Panc1 (cell line): ENCODE measurements at regions not wholly inside any gene's neighbourhood (a gene's known extent, or its start where the extent isn't known, plus 50 kb on each side); places are given as distances from the start of the nearest gene placed in this dataset.

Experiments
- ATAC-seq: fragments of 200-7000 bp; cut with Tn5 transposase; 2 replicates; pipeline ENCODE4 v1.9.1; 2020; ENCODE audit warnings: mild to moderate bottlenecking, moderate library complexity
- BruUV-seq: library from RNA; stranded (reverse); fragments of 400-500 nt; replicated peaks from 2 replicates; lab custom pipeline; 2021; lab: Mats Ljungman, UMichigan
- CTCF ChIA-PET: fragments of 300-600 bp; sonication (Branson Sonifier 250); formaldehyde crosslinking; loops from one replicate; lab custom pipeline; 2022; ENCODE audit warnings: antibody characterized with exemption; lab: Charles Lee
- POLR2A ChIA-PET: fragments of 300-600 bp; sonication (Branson Sonifier 250); formaldehyde crosslinking; loops from one replicate; lab custom pipeline; 2022; ENCODE audit warnings: antibody characterized with exemption; lab: Charles Lee
- DNase-seq: peaks from one replicate; pipeline ENCODE4 v3.0.0-alpha.2; 2010; ENCODE audit warnings: low read depth, low spot score
- H3K27ac ChIP-seq: 2 replicates; pipeline ENCODE4 v1.5.1; 2011; ENCODE audit warnings: mild to moderate bottlenecking, low read length, inconsistent platforms
- H3K27me3 ChIP-seq: fragments of 200-500 bp; sonication (Bioruptor generic); 2 replicates; pipeline ENCODE4 v1.6.0; 2014; ENCODE audit warnings: low read length, inconsistent platforms; ENCODE audit not compliant: control insufficient read depth, insufficient read depth
- H3K36me3 ChIP-seq: fragments of 200-500 bp; sonication (Bioruptor generic); 2 replicates; pipeline ENCODE4 v1.5.1; 2014; ENCODE audit warnings: inconsistent platforms, mild to moderate bottlenecking, low read length, moderate library complexity; ENCODE audit not compliant: control insufficient read depth, insufficient read depth
- H3K4me1 ChIP-seq: 2 replicates; pipeline ENCODE4 v1.5.1; 2011; ENCODE audit warnings: inconsistent platforms, mild to moderate bottlenecking, low read length, moderate library complexity; ENCODE audit not compliant: control insufficient read depth, insufficient read depth
- H3K4me3 ChIP-seq, 2 experiments: 2 replicates each; pipeline ENCODE4 v1.5.1; 2011 to 2012; ENCODE audit warnings: low read depth in 2 of 2, low read length in 2 of 2, mild to moderate bottlenecking in 2 of 2, inconsistent platforms in 1 of 2, moderate library complexity in 1 of 2
- H3K9me3 ChIP-seq: fragments of 200-500 bp; sonication (Bioruptor generic); 2 replicates; pipeline ENCODE4 v1.5.1; 2014; ENCODE audit warnings: low read depth, mild to moderate bottlenecking, inconsistent platforms, low read length, moderate library complexity; ENCODE audit not compliant: control insufficient read depth, insufficient read depth
- POLR2AphosphoS5 ChIP-seq: IDR thresholded peaks from 2 replicates; pipeline ENCODE4 v1.6.1; 2012; ENCODE audit warnings: mild to moderate bottlenecking, low read depth, low read length, moderate library complexity
- SIN3A ChIP-seq: IDR thresholded peaks from 2 replicates; pipeline ENCODE4 v1.6.1; 2012; ENCODE audit warnings: low read depth, mild to moderate bottlenecking, low read length, moderate library complexity, borderline replicate concordance; ENCODE audit not compliant: insufficient read depth
- TCF7L2 ChIP-seq: IDR thresholded peaks from 2 replicates; pipeline ENCODE4 v1.6.1; 2011; ENCODE audit warnings: mild to moderate bottlenecking, low read depth, low read length, inconsistent platforms
- in situ Hi-C: cut with HindIII; loops from 2 replicates; pipeline ENCODE4 v1.10.0; 2016; ENCODE audit warnings: low sequenced_read_pairs, low pct_unique_long_range_greater_than_20kb
- intact Hi-C: fragments of 100-400 bp; cut with micrococcal nuclease; formaldehyde crosslinking; loops from one replicate; pipeline ENCODE4 v1.10.0; 2022; ENCODE audit not compliant: unreplicated experiment
- TF ChIP-seq, protein P1 (sequence below): fragments of 450-650 bp; IDR thresholded peaks from 2 replicates; pipeline ENCODE4 v1.5.1; 2017; ENCODE audit warnings: mild to moderate bottlenecking
- TF ChIP-seq, protein P2 (sequence below), 2 experiments: IDR thresholded peaks; 2 replicates each; pipeline ENCODE4 v1.6.1; 2011 to 2012; ENCODE audit warnings: low read depth in 2 of 2, control low read depth in 1 of 2, low read length in 1 of 2, mild to moderate bottlenecking in 1 of 2, moderate library complexity in 1 of 2; ENCODE audit not compliant: insufficient read depth in 1 of 2

DNA sequence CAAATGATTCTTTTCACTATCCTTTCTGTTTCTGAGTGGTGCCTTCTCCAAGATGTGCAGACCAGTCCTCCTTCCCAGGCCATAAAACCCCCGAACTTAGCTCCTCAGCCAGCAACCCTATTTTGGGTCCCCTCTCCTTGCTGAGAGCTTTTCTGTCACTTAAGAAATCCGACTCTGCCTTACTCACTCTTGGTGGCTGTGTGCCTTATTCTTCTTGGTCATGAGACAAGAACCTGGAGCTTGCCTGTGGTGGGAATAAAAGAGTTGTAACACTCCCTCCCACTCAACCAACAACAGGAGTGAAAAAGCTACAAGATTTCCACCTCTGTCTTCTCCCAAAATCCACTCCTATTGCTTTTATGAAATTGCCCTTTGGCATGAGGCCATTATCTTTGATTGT is 62.6 kb downstream of the RPS12 start:
- intact Hi-C loops, result no loop called here
- no TSS peak for BruUV-seq

DNA sequence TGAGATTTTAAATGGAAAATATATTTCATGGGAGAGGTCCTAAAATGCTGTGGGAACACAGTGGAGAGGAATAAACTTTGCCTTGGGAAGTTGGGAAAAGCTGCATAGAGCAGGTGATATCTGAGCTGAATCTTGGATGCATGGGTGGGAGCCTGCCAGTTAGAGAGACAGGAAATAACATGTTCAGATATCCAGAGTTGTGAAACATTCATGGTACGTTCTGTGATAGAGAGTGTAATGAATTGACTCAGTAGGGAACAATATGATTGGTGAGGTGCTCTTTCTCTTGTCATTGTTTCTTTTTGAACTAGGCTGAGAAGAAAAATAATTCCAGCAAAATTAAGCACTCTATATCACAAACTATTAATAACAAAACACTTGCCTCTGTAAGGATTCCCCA is 72.8 kb downstream of the RPS12 start:
- Histone ChIP-seq H3K4me3 (no peak overlapping the region), H3K27ac (no peak overlapping the region), H3K36me3 (no peaks in the 10 kb centered on the region), H3K4me1 (no peaks in the 10 kb centered on the region), H3K27me3 (no peaks in the 10 kb centered on the region), H3K9me3 (no peaks in the 10 kb centered on the region)
- BruUV-seq, result no TSS peak
- POLR2A ChIA-PET, result no interaction called here
- DNase-seq (no peak), ATAC-seq (no peak)
- TF ChIP-seq SIN3A (no peak), POLR2AphosphoS5 (no peak)
- CTCF ChIA-PET, result no interaction called here
- intact Hi-C loops (no loop called here), in situ Hi-C loops (no loop called here)

More for the DNA sequence above, 62.6 kb downstream of the RPS12 start:
- H3K36me3 ChIP-seq, result no peaks in the 10 kb centered on the region
- ATAC-seq (no peak), DNase-seq (no peak)
- TF ChIP-seq POLR2AphosphoS5, result no peak
- no peak for TF ChIP-seq SIN3A
- TF ChIP-seq, protein P1, sequence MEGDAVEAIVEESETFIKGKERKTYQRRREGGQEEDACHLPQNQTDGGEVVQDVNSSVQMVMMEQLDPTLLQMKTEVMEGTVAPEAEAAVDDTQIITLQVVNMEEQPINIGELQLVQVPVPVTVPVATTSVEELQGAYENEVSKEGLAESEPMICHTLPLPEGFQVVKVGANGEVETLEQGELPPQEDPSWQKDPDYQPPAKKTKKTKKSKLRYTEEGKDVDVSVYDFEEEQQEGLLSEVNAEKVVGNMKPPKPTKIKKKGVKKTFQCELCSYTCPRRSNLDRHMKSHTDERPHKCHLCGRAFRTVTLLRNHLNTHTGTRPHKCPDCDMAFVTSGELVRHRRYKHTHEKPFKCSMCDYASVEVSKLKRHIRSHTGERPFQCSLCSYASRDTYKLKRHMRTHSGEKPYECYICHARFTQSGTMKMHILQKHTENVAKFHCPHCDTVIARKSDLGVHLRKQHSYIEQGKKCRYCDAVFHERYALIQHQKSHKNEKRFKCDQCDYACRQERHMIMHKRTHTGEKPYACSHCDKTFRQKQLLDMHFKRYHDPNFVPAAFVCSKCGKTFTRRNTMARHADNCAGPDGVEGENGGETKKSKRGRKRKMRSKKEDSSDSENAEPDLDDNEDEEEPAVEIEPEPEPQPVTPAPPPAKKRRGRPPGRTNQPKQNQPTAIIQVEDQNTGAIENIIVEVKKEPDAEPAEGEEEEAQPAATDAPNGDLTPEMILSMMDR, result no peak
- TF ChIP-seq TCF7L2, result no peak
- TF ChIP-seq, protein P2, sequence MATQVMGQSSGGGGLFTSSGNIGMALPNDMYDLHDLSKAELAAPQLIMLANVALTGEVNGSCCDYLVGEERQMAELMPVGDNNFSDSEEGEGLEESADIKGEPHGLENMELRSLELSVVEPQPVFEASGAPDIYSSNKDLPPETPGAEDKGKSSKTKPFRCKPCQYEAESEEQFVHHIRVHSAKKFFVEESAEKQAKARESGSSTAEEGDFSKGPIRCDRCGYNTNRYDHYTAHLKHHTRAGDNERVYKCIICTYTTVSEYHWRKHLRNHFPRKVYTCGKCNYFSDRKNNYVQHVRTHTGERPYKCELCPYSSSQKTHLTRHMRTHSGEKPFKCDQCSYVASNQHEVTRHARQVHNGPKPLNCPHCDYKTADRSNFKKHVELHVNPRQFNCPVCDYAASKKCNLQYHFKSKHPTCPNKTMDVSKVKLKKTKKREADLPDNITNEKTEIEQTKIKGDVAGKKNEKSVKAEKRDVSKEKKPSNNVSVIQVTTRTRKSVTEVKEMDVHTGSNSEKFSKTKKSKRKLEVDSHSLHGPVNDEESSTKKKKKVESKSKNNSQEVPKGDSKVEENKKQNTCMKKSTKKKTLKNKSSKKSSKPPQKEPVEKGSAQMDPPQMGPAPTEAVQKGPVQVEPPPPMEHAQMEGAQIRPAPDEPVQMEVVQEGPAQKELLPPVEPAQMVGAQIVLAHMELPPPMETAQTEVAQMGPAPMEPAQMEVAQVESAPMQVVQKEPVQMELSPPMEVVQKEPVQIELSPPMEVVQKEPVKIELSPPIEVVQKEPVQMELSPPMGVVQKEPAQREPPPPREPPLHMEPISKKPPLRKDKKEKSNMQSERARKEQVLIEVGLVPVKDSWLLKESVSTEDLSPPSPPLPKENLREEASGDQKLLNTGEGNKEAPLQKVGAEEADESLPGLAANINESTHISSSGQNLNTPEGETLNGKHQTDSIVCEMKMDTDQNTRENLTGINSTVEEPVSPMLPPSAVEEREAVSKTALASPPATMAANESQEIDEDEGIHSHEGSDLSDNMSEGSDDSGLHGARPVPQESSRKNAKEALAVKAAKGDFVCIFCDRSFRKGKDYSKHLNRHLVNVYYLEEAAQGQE (IDR thresholded peaks at IDR 0.05; ENCODE audit: insufficient read depth in 1 of 2, low read depth in 2 of 2, low read length in 1 of 2), result no peak
- ChIA-PET CTCF (no interaction called here), POLR2A (no interaction called here)
- no peaks in the 10 kb centered on the region for H3K27me3 ChIP-seq
- H3K4me3 ChIP-seq, result no peak overlapping the region
- no peak overlapping the region for H3K27ac ChIP-seq
- in situ Hi-C loops, result no loop called here
- 0 out of 2 replicates have a peak, but pooled peaks cover 3% of the 10 kb centered on the region for H3K9me3 ChIP-seq
- H3K4me1 ChIP-seq, result no peaks in the 10 kb centered on the region

DNA sequence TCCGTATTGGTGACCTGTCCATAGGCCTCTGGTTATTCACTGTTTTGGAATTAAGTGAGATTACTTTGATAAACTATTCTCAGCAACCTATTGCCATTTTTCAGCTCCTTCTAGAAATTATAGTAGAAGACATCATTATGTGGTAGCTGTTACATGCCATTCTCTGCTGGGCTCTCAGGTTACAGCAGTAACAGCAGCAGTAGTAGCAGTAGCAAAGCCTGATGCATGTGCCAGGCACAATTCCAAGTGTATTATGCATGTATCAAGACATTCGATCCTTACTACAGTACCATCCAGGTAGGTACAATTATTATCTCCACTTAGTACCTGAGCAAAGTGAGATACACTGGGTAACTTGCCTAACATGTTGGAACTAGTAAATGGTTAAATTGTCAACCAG is 74.3 kb downstream of the RPS12 start:
- H3K4me3 ChIP-seq, result no peak overlapping the region

More for the DNA sequence above, 74.3 kb downstream of the RPS12 start:
- CTCF ChIA-PET, result no interaction called here
- TF ChIP-seq SIN3A, result no peak
- TF ChIP-seq, protein P2 (IDR thresholded peaks at IDR 0.05; ENCODE audit: insufficient read depth in 1 of 2, low read depth in 2 of 2, low read length in 1 of 2), result no peak
- TF ChIP-seq, protein P1, result no peak
- no peak for TF ChIP-seq POLR2AphosphoS5
- TF ChIP-seq TCF7L2, result no peak
- BruUV-seq, result no TSS peak
- Histone ChIP-seq H3K27ac (no peak overlapping the region), H3K27me3 (no peaks in the 10 kb centered on the region), H3K9me3 (no peaks in the 10 kb centered on the region), H3K36me3 (no peaks in the 10 kb centered on the region), H3K4me1 (no peaks in the 10 kb centered on the region)
- DNase-seq, result no peak
- POLR2A ChIA-PET, result no interaction called here
- in situ Hi-C loops, result no loop called here
- no peak for ATAC-seq
- intact Hi-C loops, result no loop called here
